AG08395 (cell line): ENCODE measurements at regions not wholly inside any gene's neighbourhood (a gene's known extent, or its start where the extent isn't known, plus 50 kb on each side); places are given as distances from the start of the nearest gene placed in this dataset.
"Not testable (repeated sequence)": the region's sequence is repeated elsewhere in the genome, so short reads cannot be mapped to it uniquely, and the experiment has no call there.

Source experiments
- DNase-seq: peaks from one replicate; pipeline ENCODE4 v3.0.0; 2012; ENCODE audit warnings: mixed read lengths, low spot score

- DNase-seq, result no peak
Measured at GRCh38 chr1:238999944-239000343, 386.4 kb upstream of the CHRM3 start.

GRCh38 chr1:238998577-238998976, 387.8 kb upstream of the CHRM3 start:
- DNase-seq, result no peak

DNA sequence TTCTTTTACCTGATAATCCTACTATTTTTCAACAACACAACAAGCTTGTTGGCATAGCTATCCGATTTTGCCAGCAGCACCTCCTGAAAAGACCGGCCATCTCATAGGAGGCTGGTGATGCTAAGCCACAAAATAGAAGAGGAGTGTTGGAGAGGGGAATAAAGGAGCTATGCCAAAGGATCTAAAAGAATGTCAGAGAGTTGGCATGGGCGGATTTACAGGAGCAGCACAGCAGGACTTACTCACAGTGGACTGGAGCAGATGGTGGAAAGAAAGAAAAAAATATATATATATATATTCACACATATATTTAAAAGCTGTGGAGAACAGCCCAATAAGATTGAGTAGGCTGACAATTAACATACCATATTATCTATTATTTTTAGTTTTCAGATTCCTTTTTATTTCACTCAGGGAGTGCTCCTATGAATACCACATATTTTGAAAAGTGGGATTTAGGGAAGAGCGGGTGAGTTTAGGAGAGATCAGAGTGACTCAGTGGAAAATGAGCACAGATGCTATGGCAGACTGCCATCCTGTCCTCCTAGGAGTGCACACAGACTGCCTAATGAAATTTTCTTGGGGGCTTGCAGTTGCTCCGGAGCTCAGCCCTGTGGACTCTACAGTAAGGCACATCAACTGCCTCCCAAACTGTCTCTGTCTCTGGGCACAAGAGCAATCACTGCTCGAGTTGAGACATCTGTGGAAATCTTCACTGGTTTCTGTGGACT, 394.4 kb upstream of the CHRM3 start:
- DNase-seq, result no peak

- DNase-seq, result no peak
Measured at GRCh38 chr1:238985312-238985711, 401.1 kb upstream of the CHRM3 start.

GRCh38 chr1:238982736-238983135, 403.6 kb upstream of the CHRM3 start:
- DNase-seq, result no peak

DNA sequence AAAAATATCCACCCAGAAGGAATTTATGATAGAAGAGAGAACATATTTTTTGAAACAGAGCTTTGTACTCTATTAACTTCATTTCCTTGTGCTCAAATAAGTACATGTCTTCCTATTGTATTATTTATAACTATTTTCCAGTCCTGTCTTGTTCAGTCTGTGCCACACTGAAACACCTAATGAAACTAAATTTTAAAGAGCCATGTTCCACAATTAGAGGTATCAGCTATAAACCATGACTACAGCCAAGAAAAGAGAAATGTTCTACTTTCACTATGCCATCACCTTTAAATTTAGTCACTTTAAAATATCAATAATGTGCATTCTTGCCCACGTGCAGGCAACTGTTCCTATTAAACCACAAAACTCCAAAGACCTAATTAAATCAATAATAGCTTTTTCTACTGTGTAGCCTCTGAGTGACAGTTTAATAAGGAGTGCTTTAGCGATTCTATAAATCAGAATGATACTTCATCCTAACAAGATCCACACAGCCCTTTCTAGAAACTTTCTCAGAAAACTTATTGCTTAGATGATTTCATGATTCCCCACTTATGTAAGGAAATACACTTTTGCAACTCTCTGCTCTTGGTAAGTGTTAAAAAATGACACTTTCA, 404.9 kb upstream of the CHRM3 start:
- DNase-seq, result no peak

GRCh38 chr1:238980053-238980452, 406.3 kb upstream of the CHRM3 start:
- DNase-seq, result no peak

GRCh38 chr1:238964631-238965030, 421.7 kb upstream of the CHRM3 start:
- no peak for DNase-seq

GRCh38 chr1:238962941-238963340, 423.4 kb upstream of the CHRM3 start:
- no peak for DNase-seq

DNA sequence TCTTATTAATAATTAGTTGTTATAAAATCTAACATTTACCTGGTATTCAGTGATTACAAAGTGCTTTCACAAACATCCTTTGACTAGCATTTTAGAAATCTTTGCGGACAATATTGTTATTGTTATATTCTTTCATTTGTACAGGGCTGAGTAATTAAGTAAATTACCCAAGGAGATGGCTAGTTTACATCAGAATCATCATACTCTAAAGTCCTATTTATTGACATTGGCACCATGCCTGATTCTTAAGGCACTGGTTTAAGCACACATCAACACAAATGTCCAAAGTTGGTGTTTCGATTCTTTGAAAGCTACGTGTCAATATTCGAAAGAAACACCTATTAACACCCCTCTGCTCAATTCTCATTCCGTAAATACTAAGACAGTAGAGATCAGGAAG, 424.6 kb upstream of the CHRM3 start:
- no peak for DNase-seq

GRCh38 chr1:238960071-238960470, 426.3 kb upstream of the CHRM3 start:
- DNase-seq, result no peak

DNA sequence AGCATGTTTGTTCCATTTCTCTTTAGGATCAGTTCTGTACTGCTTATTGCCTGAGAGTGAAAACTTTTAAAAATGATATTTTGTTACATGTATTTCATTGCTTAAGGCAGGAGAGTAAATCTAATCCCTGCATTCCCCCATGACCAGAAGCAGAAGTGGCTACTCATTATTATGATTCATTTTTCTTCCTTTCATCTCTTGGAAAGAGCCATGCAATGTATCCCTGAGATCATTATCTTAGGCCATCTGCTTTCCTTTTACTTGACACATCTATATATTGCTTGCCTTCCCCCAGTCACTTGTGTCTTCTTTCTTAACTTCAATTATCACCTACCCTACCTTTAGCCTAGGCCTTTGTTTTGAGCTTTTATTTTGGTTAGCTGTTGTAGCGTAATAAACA, 430.4 kb upstream of the CHRM3 start:
- no peak for DNase-seq

GRCh38 chr1:238954865-238955264, 431.5 kb upstream of the CHRM3 start:
- DNase-seq, result no peak

DNA sequence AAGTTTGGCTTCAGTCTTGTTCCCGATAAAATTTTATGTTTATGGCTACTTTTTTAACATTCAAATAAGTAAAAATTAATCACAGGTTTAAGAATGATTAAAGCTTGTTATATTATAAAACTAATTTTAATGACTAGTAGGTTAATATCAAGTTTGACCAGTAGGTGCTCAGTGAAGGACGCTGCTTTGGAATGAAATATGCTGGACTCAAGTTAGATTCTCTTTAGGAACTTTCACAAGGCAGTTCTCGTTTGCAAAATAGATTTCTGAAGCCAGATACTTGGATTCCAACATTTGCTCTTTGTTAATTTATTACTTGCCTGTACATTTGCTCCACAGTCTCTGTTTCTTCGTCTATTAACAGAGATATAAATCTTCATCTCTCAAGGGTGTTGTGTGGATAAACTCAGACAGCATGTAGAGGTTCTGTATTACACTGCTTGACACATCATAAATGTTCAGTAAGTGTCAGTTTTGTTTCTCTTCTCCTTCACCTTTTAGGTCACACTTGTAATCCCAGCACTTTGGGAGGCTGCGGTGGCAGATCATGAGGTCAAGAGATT, 432.8 kb upstream of the CHRM3 start:
- no peak for DNase-seq

- DNase-seq, result no peak
Measured at GRCh38 chr1:238951809-238952208, 434.6 kb upstream of the CHRM3 start.

- no peak for DNase-seq
Measured at GRCh38 chr1:238950784-238951183, 435.6 kb upstream of the CHRM3 start.

GRCh38 chr1:238950017-238950416, 436.4 kb upstream of the CHRM3 start:
- DNase-seq, result no peak

DNA sequence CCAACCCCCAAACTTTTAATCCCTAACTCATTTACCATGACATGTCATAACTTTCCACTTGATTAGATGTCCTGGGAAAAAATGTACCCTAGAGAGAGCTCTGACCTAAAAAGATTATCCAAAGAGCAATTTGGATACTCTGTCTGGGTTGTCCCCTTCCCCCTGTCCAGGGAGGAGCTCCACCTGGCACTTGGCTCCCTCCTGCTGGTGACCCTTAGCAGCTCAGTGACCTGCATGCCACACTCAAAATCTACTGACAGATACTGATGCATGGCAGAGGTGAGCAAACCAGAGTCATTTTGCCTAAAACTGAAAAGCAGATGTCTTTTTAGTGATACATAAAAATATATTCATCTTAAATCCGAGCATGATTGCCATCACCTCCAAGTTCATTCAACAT, 442.3 kb upstream of the CHRM3 start:
- no peak for DNase-seq

GRCh38 chr1:238927899-238928298, 458.5 kb upstream of the CHRM3 start:
- no peak for DNase-seq

GRCh38 chr1:238916828-238917227, 469.5 kb upstream of the CHRM3 start:
- DNase-seq, result no peak

DNA sequence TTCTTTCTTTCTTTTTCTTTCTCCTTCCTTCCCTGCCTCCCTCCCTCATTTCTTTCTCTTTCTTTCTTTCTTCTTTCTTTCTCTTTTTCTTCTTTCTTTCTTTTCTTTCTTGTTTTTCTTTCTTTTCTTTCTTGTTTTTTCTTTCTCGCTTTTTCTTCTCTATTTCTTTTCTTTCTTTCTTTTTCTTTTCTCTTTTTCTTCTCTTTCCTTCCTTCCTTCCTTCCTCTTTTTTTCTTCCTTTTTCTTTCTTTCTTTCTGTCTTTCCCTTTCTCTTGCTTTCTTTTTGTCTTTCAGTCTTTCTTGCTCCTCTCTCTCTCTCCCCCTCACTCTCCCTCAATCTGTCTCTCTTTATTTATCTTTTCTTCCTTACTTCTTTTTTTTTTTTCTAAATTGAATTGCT, 472.0 kb upstream of the CHRM3 start:
- no peak for DNase-seq

GRCh38 chr1:238913210-238913609, 473.2 kb upstream of the CHRM3 start:
- no peak for DNase-seq

GRCh38 chr1:238912148-238912547, 474.2 kb upstream of the CHRM3 start:
- DNase-seq, result no peak

- DNase-seq, result not testable (repeated sequence)
Measured at GRCh38 chr1:238902752-238903151, 483.6 kb upstream of the CHRM3 start.
